Smooth muscle cell (in vitro differentiated cells): ENCODE measurements at regions not wholly inside any gene's neighbourhood (a gene's known extent, or its start where the extent isn't known, plus 50 kb on each side); places are given as distances from the start of the nearest gene placed in this dataset.
"Not testable (repeated sequence)": the region's sequence is repeated elsewhere in the genome, so short reads cannot be mapped to it uniquely, and the experiment has no call there.

Experiments
- DNase-seq: peaks from one replicate; lab custom pipeline; 2025; ENCODE audit not compliant: unreplicated experiment; lab: John Stamatoyannopoulos, UW
- H2AFZ ChIP-seq: fragments of 200-600 bp; sonication (generic); 2 replicates; pipeline ENCODE4 v1.6.0; 2016; ENCODE audit warnings: antibody characterized with exemption, low read depth, mild to moderate bottlenecking
- H3F3A ChIP-seq: fragments of 200-600 bp; sonication (generic); 2 replicates; pipeline ENCODE4 v1.6.0; 2017; ENCODE audit warnings: antibody characterized with exemption, low read depth
- H3K27ac ChIP-seq: fragments of 200-600 bp; sonication (generic); 2 replicates; pipeline ENCODE4 v1.5.1; 2016; ENCODE audit warnings: low read depth, mild to moderate bottlenecking
- H3K27me3 ChIP-seq: fragments of 200-600 bp; sonication (generic); 2 replicates; pipeline ENCODE4 v1.6.1; 2016; ENCODE audit warnings: low read depth, mild to moderate bottlenecking
- H3K36me3 ChIP-seq: fragments of 200-600 bp; sonication (generic); 2 replicates; pipeline ENCODE4 v1.5.1; 2016; ENCODE audit warnings: low read depth
- H3K4me1 ChIP-seq: fragments of 200-600 bp; sonication (generic); 2 replicates; pipeline ENCODE4 v1.5.1; 2016; ENCODE audit warnings: low read depth
- H3K4me2 ChIP-seq: fragments of 200-600 bp; sonication (generic); 2 replicates; pipeline ENCODE4 v1.6.0; 2016; ENCODE audit warnings: mild to moderate bottlenecking
- H3K4me3 ChIP-seq: fragments of 200-600 bp; sonication (generic); 2 replicates; pipeline ENCODE4 v1.5.1; 2016; ENCODE audit warnings: mild to moderate bottlenecking
- H3K79me2 ChIP-seq: fragments of 200-600 bp; sonication (generic); 2 replicates; pipeline ENCODE4 v1.6.0; 2016; ENCODE audit warnings: low read depth, mild to moderate bottlenecking
- H3K9ac ChIP-seq: fragments of 200-600 bp; sonication (generic); 2 replicates; pipeline ENCODE4 v1.6.0; 2016; ENCODE audit warnings: low read depth
- H3K9me3 ChIP-seq: fragments of 200-600 bp; sonication (generic); replicated peaks from 2 replicates; pipeline ENCODE4 v1.5.1; 2016; ENCODE audit warnings: low read depth
- H4K20me1 ChIP-seq: fragments of 200-600 bp; sonication (generic); 2 replicates; pipeline ENCODE4 v1.6.0; 2016; ENCODE audit warnings: low read depth
- CTCF ChIP-seq: fragments of 200-600 bp; sonication (generic); IDR thresholded peaks from 2 replicates; pipeline ENCODE4 v1.5.1; 2017; ENCODE audit warnings: borderline replicate concordance, mild to moderate bottlenecking, antibody characterized with exemption; ENCODE audit not compliant: insufficient read depth, poor library complexity, severe bottlenecking
- WGBS: methylation state at CpG from one replicate; pipeline ENCODE4 v1.1.7; 2016; ENCODE audit warnings: low lambda C conversion rate; 5-methylcytosine and 5-hydroxymethylcytosine counted together

GRCh38 chr5:18736051-18736398 lies 1101.8 kb downstream of the TAF11L14 start:
- no peaks in the 10 kb centered on the region for H3K36me3 ChIP-seq
- H3K4me1 ChIP-seq, result peaks cover 3% of the 10 kb centered on the region
- no peaks in the 10 kb centered on the region for H3K79me2 ChIP-seq
- 26% methylated on average over 2 of the region's 2 CpGs for WGBS
- H4K20me1 ChIP-seq, result no peaks in the 10 kb centered on the region
- no peak overlapping the region for H3K27ac ChIP-seq
- no peak for DNase-seq
- no peak overlapping the region for H3K9ac ChIP-seq
- H3K4me2 ChIP-seq, result no peak overlapping the region
- no peaks in the 10 kb centered on the region for H3F3A ChIP-seq
- no peak for TF ChIP-seq CTCF
- H3K27me3 ChIP-seq, result no peaks in the 10 kb centered on the region
- no peaks in the 10 kb centered on the region for H3K9me3 ChIP-seq
- H2AFZ ChIP-seq, result no peak overlapping the region
- H3K4me3 ChIP-seq, result no peak overlapping the region

DNA sequence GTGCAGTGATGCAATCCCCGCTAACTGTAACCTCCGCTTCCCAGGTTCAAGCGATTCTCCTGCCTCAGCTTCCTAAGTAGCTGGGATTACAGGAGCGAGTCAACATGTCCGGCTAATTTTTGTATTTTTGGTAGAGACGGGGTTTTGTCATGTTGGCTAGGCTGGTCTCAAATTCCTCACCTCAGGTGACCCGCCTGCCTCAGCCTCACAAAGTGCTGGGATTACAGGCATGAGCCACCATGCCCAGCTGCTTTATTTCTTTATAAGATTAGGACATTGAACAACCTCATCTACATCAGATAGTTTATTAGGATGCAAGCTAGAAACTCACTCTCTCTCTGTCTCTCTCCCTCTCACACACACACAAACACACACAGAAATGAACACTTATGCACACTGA lies 1102.5 kb downstream of the TAF11L14 start:
- not testable (repeated sequence) for H3K79me2 ChIP-seq, DNase-seq, H3K9ac ChIP-seq, H3F3A ChIP-seq, H3K27me3 ChIP-seq, H3K9me3 ChIP-seq, H3K4me2 ChIP-seq, H3K27ac ChIP-seq, H3K4me3 ChIP-seq, H3K36me3 ChIP-seq, H3K4me1 ChIP-seq, H4K20me1 ChIP-seq
- H2AFZ ChIP-seq, result peak overlapping the region; percentile 12
- WGBS, result 40% methylated on average over 7 of the region's 7 CpGs

- Histone ChIP-seq H3K9me3 (no peaks in the 10 kb centered on the region), H3K4me2 (no peak overlapping the region), H3K27me3 (no peaks in the 10 kb centered on the region), H3F3A (no peaks in the 10 kb centered on the region), H3K36me3 (no peaks in the 10 kb centered on the region), H3K4me1 (peaks cover 3% of the 10 kb centered on the region), H3K79me2 (no peaks in the 10 kb centered on the region), H3K27ac (no peak overlapping the region), H3K4me3 (no peak overlapping the region), H2AFZ (no peak overlapping the region), H3K9ac (no peak overlapping the region), H4K20me1 (no peaks in the 10 kb centered on the region)
- DNase-seq, result no peak
- TF ChIP-seq CTCF, result no peak
Measured at GRCh38 chr5:18740301-18740700, 1106.0 kb downstream of the TAF11L14 start.

DNA sequence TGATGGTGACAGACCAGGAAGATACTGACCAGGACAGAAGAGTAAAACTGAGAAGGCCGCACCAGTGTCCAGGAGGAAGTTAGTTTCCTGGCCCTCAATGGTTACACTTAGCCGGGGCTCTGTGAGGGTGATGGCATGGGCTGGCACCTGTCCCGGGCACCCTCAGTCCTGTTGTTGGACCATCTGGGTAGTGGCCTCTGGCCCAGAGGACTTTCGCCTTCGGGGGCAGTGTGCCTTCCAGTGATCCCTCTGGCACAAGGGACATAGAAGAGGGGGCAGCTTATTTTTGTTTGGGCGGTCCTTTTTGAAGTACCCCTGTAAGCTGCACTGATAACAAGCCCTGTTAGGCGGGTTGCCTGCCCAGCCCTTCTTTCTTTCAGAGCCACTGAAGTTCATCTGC lies 1108.6 kb downstream of the TAF11L14 start:
- no peaks in the 10 kb centered on the region for H3F3A ChIP-seq
- no peak overlapping the region for H3K4me2 ChIP-seq
- H3K27me3 ChIP-seq, result no peaks in the 10 kb centered on the region
- H3K9ac ChIP-seq, result no peak overlapping the region
- no peaks in the 10 kb centered on the region for H4K20me1 ChIP-seq
- DNase-seq, result no peak
- no peaks in the 10 kb centered on the region for H3K79me2 ChIP-seq
- no peaks in the 10 kb centered on the region for H3K4me1 ChIP-seq
- no peaks in the 10 kb centered on the region for H3K36me3 ChIP-seq
- no peak for TF ChIP-seq CTCF
- no peak overlapping the region for H3K27ac ChIP-seq
- no peak overlapping the region for H3K4me3 ChIP-seq
- WGBS, result 86% methylated on average over 7 of the region's 7 CpGs
- no peak overlapping the region for H2AFZ ChIP-seq
- H3K9me3 ChIP-seq, result no peaks in the 10 kb centered on the region
